Panc1 (cell line): ENCODE measurements at regions not wholly inside any gene's neighbourhood (a gene's known extent, or its start where the extent isn't known, plus 50 kb on each side); places are given as distances from the start of the nearest gene placed in this dataset.
"Not testable (repeated sequence)": the region's sequence is repeated elsewhere in the genome, so short reads cannot be mapped to it uniquely, and the experiment has no call there.

Source experiments
- ATAC-seq: fragments of 200-7000 bp; cut with Tn5 transposase; 2 replicates; pipeline ENCODE4 v1.9.1; 2020; ENCODE audit warnings: mild to moderate bottlenecking, moderate library complexity
- BruUV-seq: library from RNA; stranded (reverse); fragments of 400-500 nt; replicated peaks from 2 replicates; lab custom pipeline; 2021; lab: Mats Ljungman, UMichigan
- CTCF ChIA-PET: fragments of 300-600 bp; sonication (Branson Sonifier 250); formaldehyde crosslinking; loops from one replicate; lab custom pipeline; 2022; ENCODE audit warnings: antibody characterized with exemption; lab: Charles Lee
- POLR2A ChIA-PET: fragments of 300-600 bp; sonication (Branson Sonifier 250); formaldehyde crosslinking; loops from one replicate; lab custom pipeline; 2022; ENCODE audit warnings: antibody characterized with exemption; lab: Charles Lee
- DNase-seq: peaks from one replicate; pipeline ENCODE4 v3.0.0-alpha.2; 2010; ENCODE audit warnings: low read depth, low spot score
- H3K27ac ChIP-seq: 2 replicates; pipeline ENCODE4 v1.5.1; 2011; ENCODE audit warnings: mild to moderate bottlenecking, low read length, inconsistent platforms
- H3K27me3 ChIP-seq: fragments of 200-500 bp; sonication (Bioruptor generic); 2 replicates; pipeline ENCODE4 v1.6.0; 2014; ENCODE audit warnings: low read length, inconsistent platforms; ENCODE audit not compliant: control insufficient read depth, insufficient read depth
- H3K36me3 ChIP-seq: fragments of 200-500 bp; sonication (Bioruptor generic); 2 replicates; pipeline ENCODE4 v1.5.1; 2014; ENCODE audit warnings: inconsistent platforms, mild to moderate bottlenecking, low read length, moderate library complexity; ENCODE audit not compliant: control insufficient read depth, insufficient read depth
- H3K4me1 ChIP-seq: 2 replicates; pipeline ENCODE4 v1.5.1; 2011; ENCODE audit warnings: inconsistent platforms, mild to moderate bottlenecking, low read length, moderate library complexity; ENCODE audit not compliant: control insufficient read depth, insufficient read depth
- H3K4me3 ChIP-seq, 2 experiments: 2 replicates each; pipeline ENCODE4 v1.5.1; 2011 to 2012; ENCODE audit warnings: low read depth in 2 of 2, low read length in 2 of 2, mild to moderate bottlenecking in 2 of 2, inconsistent platforms in 1 of 2, moderate library complexity in 1 of 2
- H3K9me3 ChIP-seq: fragments of 200-500 bp; sonication (Bioruptor generic); 2 replicates; pipeline ENCODE4 v1.5.1; 2014; ENCODE audit warnings: low read depth, mild to moderate bottlenecking, inconsistent platforms, low read length, moderate library complexity; ENCODE audit not compliant: control insufficient read depth, insufficient read depth
- POLR2AphosphoS5 ChIP-seq: IDR thresholded peaks from 2 replicates; pipeline ENCODE4 v1.6.1; 2012; ENCODE audit warnings: mild to moderate bottlenecking, low read depth, low read length, moderate library complexity
- SIN3A ChIP-seq: IDR thresholded peaks from 2 replicates; pipeline ENCODE4 v1.6.1; 2012; ENCODE audit warnings: low read depth, mild to moderate bottlenecking, low read length, moderate library complexity, borderline replicate concordance; ENCODE audit not compliant: insufficient read depth
- TCF7L2 ChIP-seq: IDR thresholded peaks from 2 replicates; pipeline ENCODE4 v1.6.1; 2011; ENCODE audit warnings: mild to moderate bottlenecking, low read depth, low read length, inconsistent platforms
- in situ Hi-C: cut with HindIII; loops from 2 replicates; pipeline ENCODE4 v1.10.0; 2016; ENCODE audit warnings: low sequenced_read_pairs, low pct_unique_long_range_greater_than_20kb
- intact Hi-C: fragments of 100-400 bp; cut with micrococcal nuclease; formaldehyde crosslinking; loops from one replicate; pipeline ENCODE4 v1.10.0; 2022; ENCODE audit not compliant: unreplicated experiment
- TF ChIP-seq, protein P1 (sequence below): fragments of 450-650 bp; IDR thresholded peaks from 2 replicates; pipeline ENCODE4 v1.5.1; 2017; ENCODE audit warnings: mild to moderate bottlenecking
- TF ChIP-seq, protein P2 (sequence below), 2 experiments: IDR thresholded peaks; 2 replicates each; pipeline ENCODE4 v1.6.1; 2011 to 2012; ENCODE audit warnings: low read depth in 2 of 2, control low read depth in 1 of 2, low read length in 1 of 2, mild to moderate bottlenecking in 1 of 2, moderate library complexity in 1 of 2; ENCODE audit not compliant: insufficient read depth in 1 of 2

DNA sequence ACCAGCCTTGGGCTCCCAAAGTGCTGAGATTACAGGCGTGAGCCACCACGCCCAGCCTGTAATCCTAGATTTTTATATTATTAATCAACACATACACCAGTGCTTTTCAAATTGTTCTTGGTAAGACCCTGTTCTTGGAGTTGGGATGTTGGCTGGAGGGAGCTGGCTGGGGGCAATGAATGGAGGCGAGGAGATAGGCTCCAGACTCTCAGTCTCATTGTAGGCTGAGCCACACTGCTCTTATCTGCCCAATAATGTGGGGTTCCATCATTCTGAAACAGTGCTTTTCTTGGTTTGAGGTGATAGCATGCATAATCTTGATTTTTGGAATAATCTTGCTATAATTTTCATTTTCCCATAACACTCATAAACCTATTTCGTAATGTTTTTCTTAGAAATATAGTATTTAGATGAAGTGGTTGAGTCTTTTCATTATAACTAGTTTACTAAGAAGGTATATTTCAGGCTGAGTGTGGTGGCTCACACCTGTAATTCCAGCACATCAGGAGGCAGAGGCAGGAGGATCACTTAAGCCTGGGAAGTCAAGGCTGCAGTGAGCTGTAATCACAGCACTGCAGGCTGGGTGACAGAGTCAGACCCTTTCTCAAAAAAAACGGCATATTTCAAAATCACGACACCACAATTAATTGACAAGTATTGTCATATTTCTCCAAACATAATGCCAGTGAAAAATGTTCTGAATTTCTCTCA lies 65.1 kb upstream of the LYZL2 start:
- Histone ChIP-seq H3K27me3 (no peaks in the 10 kb centered on the region), H3K4me1 (no peaks in the 10 kb centered on the region), H3K4me3 (no peak overlapping the region), H3K36me3 (no peaks in the 10 kb centered on the region), H3K27ac (no peak overlapping the region), H3K9me3 (no peaks in the 10 kb centered on the region)
- ATAC-seq, result no peak
- BruUV-seq, result no TSS peak
- intact Hi-C loops, result no loop called here
- in situ Hi-C loops, result no loop called here
- no peak for DNase-seq
- CTCF ChIA-PET, result no interaction called here
- TF ChIP-seq TCF7L2 (no peak), POLR2AphosphoS5 (no peak), SIN3A (no peak)
- TF ChIP-seq, protein P1, sequence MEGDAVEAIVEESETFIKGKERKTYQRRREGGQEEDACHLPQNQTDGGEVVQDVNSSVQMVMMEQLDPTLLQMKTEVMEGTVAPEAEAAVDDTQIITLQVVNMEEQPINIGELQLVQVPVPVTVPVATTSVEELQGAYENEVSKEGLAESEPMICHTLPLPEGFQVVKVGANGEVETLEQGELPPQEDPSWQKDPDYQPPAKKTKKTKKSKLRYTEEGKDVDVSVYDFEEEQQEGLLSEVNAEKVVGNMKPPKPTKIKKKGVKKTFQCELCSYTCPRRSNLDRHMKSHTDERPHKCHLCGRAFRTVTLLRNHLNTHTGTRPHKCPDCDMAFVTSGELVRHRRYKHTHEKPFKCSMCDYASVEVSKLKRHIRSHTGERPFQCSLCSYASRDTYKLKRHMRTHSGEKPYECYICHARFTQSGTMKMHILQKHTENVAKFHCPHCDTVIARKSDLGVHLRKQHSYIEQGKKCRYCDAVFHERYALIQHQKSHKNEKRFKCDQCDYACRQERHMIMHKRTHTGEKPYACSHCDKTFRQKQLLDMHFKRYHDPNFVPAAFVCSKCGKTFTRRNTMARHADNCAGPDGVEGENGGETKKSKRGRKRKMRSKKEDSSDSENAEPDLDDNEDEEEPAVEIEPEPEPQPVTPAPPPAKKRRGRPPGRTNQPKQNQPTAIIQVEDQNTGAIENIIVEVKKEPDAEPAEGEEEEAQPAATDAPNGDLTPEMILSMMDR, result no peak
- TF ChIP-seq, protein P2, sequence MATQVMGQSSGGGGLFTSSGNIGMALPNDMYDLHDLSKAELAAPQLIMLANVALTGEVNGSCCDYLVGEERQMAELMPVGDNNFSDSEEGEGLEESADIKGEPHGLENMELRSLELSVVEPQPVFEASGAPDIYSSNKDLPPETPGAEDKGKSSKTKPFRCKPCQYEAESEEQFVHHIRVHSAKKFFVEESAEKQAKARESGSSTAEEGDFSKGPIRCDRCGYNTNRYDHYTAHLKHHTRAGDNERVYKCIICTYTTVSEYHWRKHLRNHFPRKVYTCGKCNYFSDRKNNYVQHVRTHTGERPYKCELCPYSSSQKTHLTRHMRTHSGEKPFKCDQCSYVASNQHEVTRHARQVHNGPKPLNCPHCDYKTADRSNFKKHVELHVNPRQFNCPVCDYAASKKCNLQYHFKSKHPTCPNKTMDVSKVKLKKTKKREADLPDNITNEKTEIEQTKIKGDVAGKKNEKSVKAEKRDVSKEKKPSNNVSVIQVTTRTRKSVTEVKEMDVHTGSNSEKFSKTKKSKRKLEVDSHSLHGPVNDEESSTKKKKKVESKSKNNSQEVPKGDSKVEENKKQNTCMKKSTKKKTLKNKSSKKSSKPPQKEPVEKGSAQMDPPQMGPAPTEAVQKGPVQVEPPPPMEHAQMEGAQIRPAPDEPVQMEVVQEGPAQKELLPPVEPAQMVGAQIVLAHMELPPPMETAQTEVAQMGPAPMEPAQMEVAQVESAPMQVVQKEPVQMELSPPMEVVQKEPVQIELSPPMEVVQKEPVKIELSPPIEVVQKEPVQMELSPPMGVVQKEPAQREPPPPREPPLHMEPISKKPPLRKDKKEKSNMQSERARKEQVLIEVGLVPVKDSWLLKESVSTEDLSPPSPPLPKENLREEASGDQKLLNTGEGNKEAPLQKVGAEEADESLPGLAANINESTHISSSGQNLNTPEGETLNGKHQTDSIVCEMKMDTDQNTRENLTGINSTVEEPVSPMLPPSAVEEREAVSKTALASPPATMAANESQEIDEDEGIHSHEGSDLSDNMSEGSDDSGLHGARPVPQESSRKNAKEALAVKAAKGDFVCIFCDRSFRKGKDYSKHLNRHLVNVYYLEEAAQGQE (IDR thresholded peaks at IDR 0.05; ENCODE audit: insufficient read depth in 1 of 2, low read depth in 2 of 2, low read length in 1 of 2), result no peak
- POLR2A ChIA-PET, result no interaction called here

DNA sequence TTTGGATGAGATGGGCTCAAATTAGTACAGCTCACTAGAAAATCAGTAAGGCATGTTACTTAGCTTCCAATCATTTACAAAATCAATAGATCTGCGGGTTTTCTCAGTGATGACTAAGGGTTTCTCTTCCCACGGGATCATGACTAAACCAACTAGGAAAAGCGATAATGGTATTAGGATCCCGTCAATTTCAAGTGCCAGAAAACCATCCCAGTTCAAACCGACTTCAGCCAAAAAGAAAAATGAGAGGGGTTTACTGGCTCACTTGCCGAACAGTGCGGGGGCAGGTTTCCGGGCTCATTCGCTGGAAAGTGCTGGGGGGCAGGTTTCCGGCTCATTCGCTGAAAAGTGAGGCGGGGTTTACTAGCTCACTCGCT lies 62.1 kb upstream of the LYZL2 start:
- no TSS peak for BruUV-seq
- no peak for ATAC-seq
- no peaks in the 10 kb centered on the region for H3K36me3 ChIP-seq
- no peak overlapping the region for H3K27ac ChIP-seq
- no peaks in the 10 kb centered on the region for H3K4me1 ChIP-seq
- intact Hi-C loops (no loop called here), in situ Hi-C loops (no loop called here)
- ChIA-PET POLR2A (no interaction called here), CTCF (interaction anchor here (0.6 kb wide), 1 partner anchor 140 kb away, joined by 3 read pairs; no protein-coding TSS in a partner anchor)
- TF ChIP-seq TCF7L2 (no peak), SIN3A (no peak)
- TF ChIP-seq, protein P1, result no peak
- TF ChIP-seq, protein P2 (IDR thresholded peaks at IDR 0.05; ENCODE audit: insufficient read depth in 1 of 2, low read depth in 2 of 2, low read length in 1 of 2), result no peak
- no peaks in the 10 kb centered on the region for H3K27me3 ChIP-seq
- no peak for DNase-seq
- H3K4me3 ChIP-seq, result no peak overlapping the region
- no peaks in the 10 kb centered on the region for H3K9me3 ChIP-seq

DNA sequence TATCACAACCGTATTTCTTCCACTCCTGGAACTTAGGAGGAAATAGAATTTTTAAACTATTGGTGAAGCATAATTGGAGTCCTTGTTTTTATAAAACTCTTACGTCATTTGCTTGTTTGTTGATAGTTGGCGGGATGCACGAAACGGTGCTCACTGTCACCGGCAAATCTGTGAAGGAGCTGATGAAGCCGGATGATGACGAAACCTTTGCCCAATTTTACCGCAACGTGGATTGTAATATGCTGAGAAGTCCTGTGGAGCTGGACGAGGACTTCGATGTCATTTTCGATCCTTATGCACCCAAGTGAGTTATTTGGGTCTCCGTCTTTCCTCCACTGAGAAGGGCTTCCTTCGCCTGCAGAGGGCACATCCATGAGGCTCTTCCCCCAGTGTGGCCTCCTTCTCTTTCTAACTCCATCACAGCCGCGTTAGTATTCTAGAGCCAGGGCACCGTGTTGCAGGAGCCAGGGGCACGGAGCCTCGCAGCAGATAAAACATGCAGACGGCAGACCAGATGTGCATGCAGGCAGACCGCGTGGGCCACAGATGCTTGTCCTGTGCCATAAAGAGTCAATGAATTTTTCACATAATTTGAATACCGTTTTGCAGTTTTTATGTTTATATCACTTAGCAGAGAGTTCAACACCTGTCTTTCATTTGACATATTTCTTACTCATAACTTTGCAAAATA lies 61.5 kb upstream of the LYZL2 start:
- BruUV-seq, result not testable (repeated sequence)
- CTCF ChIA-PET, result interaction anchor here (0.6 kb wide), 1 partner anchor 139 kb away, joined by 3 read pairs; no protein-coding TSS in a partner anchor

More for the DNA sequence above, 61.5 kb upstream of the LYZL2 start:
- H3K27ac ChIP-seq, H3K4me3 ChIP-seq, H3K27me3 ChIP-seq, DNase-seq, POLR2A ChIA-PET, in situ Hi-C loops, ATAC-seq, intact Hi-C loops, H3K36me3 ChIP-seq, H3K9me3 ChIP-seq, H3K4me1 ChIP-seq: not testable (repeated sequence)
